Choroid plexus epithelial cell (primary cell): ENCODE measurements at regions not wholly inside any gene's neighbourhood (a gene's known extent, or its start where the extent isn't known, plus 50 kb on each side); places are given as distances from the start of the nearest gene placed in this dataset.

Experiments used
- DNase-seq: peaks from one replicate; pipeline ENCODE4 v3.0.0-alpha.2; 2010; ENCODE audit warnings: low read depth
- H3K4me3 ChIP-seq: 2 replicates; pipeline ENCODE4 v1.5.1; 2011; ENCODE audit warnings: low read depth, mild to moderate bottlenecking, control low read depth, low read length, moderate library complexity
- CTCF ChIP-seq: conservative IDR thresholded peaks from 2 replicates; pipeline ENCODE4 v1.5.1; 2011; ENCODE audit warnings: low read depth, mild to moderate bottlenecking, control low read depth, inconsistent platforms, low read length, moderate library complexity

- no peak overlapping the region for H3K4me3 ChIP-seq
- TF ChIP-seq CTCF = no peak
- DNase-seq = no peak
Measured at GRCh38 chr1:163747855-163748254, 426.1 kb downstream of the NUF2 start.

- no peak for TF ChIP-seq CTCF
Measured at GRCh38 chr1:163758977-163759670, 437.4 kb downstream of the NUF2 start.

GRCh38 chr1:163761898-163762297, 440.1 kb downstream of the NUF2 start:
- DNase-seq = no peak
- TF ChIP-seq CTCF = no peak
- H3K4me3 ChIP-seq = no peak overlapping the region

More at GRCh38 chr1:163758977-163759670, 437.4 kb downstream of the NUF2 start:
- H3K4me3 ChIP-seq = no peak overlapping the region
- no peak for DNase-seq

- TF ChIP-seq CTCF = no peak
- DNase-seq = no peak
- no peak overlapping the region for H3K4me3 ChIP-seq
Measured at GRCh38 chr1:163766257-163766918, 444.6 kb downstream of the NUF2 start.

GRCh38 chr1:163768576-163768975, 446.8 kb downstream of the NUF2 start:
- no peak for DNase-seq
- no peak overlapping the region for H3K4me3 ChIP-seq
- TF ChIP-seq CTCF = no peak

- no peak for TF ChIP-seq CTCF
- no peak overlapping the region for H3K4me3 ChIP-seq
- DNase-seq = no peak
Measured at GRCh38 chr1:163770265-163770664, 448.5 kb downstream of the NUF2 start.

- H3K4me3 ChIP-seq = no peak overlapping the region
- no peak for DNase-seq
- TF ChIP-seq CTCF = no peak
Measured at GRCh38 chr1:163771637-163772036, 449.9 kb downstream of the NUF2 start.
